Ishikawa (cell line): ENCODE measurements at regions not wholly inside any gene's neighbourhood (a gene's known extent, or its start where the extent isn't known, plus 50 kb on each side); places are given as distances from the start of the nearest gene placed in this dataset.

Source experiments
- CEBPB ChIP-seq: IDR thresholded peaks from 2 replicates; pipeline ENCODE4 v1.6.1; 2012
- EP300 ChIP-seq: IDR thresholded peaks from 2 replicates; pipeline ENCODE4 v1.6.1; 2012; ENCODE audit warnings: borderline replicate concordance
- NFIC ChIP-seq: IDR thresholded peaks from 2 replicates; pipeline ENCODE4 v1.6.1; 2012
- ZBTB7A ChIP-seq: IDR thresholded peaks from 2 replicates; pipeline ENCODE4 v1.6.1; 2012; ENCODE audit warnings: low read depth
- TF ChIP-seq, protein P1 (sequence below): IDR thresholded peaks from 2 replicates; pipeline ENCODE4 v1.6.1; 2012; ENCODE audit warnings: low read depth, mild to moderate bottlenecking

DNA sequence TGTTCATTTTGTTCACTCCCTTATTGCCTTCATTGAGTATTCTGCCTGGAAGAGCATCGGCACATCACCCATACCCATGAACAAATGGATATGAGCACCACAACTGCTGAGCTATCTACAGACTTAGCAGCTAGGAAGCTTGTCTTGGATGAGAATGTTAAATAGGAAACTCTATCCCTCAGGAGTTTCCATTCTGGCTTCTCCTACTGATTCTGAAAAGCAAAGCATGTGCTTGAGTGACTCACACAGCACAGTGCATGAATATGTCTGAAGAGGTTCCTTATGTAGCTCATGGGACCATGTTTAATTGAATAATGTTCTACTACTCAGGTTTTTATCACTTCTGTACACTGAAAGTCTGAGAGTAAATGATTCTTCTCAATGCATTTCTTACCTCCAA, 57.3 kb upstream of the MXRA5 start:
- TF ChIP-seq EP300 (no peak), ZBTB7A (no peak), CEBPB (no peak), NFIC (no peak)
- TF ChIP-seq, protein P1, sequence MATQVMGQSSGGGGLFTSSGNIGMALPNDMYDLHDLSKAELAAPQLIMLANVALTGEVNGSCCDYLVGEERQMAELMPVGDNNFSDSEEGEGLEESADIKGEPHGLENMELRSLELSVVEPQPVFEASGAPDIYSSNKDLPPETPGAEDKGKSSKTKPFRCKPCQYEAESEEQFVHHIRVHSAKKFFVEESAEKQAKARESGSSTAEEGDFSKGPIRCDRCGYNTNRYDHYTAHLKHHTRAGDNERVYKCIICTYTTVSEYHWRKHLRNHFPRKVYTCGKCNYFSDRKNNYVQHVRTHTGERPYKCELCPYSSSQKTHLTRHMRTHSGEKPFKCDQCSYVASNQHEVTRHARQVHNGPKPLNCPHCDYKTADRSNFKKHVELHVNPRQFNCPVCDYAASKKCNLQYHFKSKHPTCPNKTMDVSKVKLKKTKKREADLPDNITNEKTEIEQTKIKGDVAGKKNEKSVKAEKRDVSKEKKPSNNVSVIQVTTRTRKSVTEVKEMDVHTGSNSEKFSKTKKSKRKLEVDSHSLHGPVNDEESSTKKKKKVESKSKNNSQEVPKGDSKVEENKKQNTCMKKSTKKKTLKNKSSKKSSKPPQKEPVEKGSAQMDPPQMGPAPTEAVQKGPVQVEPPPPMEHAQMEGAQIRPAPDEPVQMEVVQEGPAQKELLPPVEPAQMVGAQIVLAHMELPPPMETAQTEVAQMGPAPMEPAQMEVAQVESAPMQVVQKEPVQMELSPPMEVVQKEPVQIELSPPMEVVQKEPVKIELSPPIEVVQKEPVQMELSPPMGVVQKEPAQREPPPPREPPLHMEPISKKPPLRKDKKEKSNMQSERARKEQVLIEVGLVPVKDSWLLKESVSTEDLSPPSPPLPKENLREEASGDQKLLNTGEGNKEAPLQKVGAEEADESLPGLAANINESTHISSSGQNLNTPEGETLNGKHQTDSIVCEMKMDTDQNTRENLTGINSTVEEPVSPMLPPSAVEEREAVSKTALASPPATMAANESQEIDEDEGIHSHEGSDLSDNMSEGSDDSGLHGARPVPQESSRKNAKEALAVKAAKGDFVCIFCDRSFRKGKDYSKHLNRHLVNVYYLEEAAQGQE, result no peak
